ENCODE measurements at regions not wholly inside any gene's neighbourhood (a gene's known extent, or its start where the extent isn't known, plus 50 kb on each side); places are given as distances from the start of the nearest gene placed in this dataset.

DNA sequence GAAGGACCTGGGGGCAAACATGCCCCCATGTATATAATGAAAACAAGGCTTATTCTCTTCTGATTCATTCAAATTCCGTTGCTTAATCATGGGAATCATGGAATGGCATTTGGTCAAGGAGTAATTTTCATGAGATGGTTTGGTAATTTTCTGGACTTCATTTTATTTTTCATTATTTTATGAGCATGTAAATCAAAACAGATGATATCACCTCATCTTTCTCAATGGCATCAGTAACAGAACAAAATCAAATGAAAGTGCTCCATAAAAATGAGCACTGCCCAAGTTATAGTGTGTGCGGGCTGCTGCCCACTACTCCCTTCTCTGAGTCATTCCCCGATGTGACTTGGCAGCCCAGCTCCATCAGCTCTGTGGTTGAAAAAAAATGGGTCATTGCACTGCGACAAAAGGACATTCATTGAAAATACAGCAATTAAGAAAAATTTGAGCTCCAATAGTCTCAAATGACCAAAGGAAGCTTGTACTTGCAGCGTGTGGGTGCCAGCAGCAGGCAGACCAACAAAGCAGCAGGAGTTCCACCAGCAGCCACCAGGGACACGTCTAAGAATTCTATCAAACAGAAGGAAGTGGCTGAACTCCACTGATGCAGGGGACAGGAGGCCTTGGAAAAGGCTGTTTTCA lies 84.3 kb upstream of the VAV3 start:
- POLR2A ChIA-PET, result no interaction called here
- no peak overlapping the region for H3K27ac ChIP-seq (ENCODE audit: low read depth, low read length)
- TF ChIP-seq, protein P1, sequence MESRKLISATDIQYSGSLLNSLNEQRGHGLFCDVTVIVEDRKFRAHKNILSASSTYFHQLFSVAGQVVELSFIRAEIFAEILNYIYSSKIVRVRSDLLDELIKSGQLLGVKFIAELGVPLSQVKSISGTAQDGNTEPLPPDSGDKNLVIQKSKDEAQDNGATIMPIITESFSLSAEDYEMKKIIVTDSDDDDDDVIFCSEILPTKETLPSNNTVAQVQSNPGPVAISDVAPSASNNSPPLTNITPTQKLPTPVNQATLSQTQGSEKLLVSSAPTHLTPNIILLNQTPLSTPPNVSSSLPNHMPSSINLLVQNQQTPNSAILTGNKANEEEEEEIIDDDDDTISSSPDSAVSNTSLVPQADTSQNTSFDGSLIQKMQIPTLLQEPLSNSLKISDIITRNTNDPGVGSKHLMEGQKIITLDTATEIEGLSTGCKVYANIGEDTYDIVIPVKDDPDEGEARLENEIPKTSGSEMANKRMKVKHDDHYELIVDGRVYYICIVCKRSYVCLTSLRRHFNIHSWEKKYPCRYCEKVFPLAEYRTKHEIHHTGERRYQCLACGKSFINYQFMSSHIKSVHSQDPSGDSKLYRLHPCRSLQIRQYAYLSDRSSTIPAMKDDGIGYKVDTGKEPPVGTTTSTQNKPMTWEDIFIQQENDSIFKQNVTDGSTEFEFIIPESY (IDR thresholded peaks at IDR 0.05; ENCODE audit: extremely low read depth, insufficient replicate concordance, low read length), result no peak
- TF ChIP-seq, protein P2, sequence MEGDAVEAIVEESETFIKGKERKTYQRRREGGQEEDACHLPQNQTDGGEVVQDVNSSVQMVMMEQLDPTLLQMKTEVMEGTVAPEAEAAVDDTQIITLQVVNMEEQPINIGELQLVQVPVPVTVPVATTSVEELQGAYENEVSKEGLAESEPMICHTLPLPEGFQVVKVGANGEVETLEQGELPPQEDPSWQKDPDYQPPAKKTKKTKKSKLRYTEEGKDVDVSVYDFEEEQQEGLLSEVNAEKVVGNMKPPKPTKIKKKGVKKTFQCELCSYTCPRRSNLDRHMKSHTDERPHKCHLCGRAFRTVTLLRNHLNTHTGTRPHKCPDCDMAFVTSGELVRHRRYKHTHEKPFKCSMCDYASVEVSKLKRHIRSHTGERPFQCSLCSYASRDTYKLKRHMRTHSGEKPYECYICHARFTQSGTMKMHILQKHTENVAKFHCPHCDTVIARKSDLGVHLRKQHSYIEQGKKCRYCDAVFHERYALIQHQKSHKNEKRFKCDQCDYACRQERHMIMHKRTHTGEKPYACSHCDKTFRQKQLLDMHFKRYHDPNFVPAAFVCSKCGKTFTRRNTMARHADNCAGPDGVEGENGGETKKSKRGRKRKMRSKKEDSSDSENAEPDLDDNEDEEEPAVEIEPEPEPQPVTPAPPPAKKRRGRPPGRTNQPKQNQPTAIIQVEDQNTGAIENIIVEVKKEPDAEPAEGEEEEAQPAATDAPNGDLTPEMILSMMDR (IDR thresholded peaks at IDR 0.05 in 2 of 3, conservative IDR thresholded peaks at IDR 0.05 in 1 of 3; ENCODE audit: borderline replicate concordance in 1 of 3, insufficient read depth in 1 of 3, low read depth in 2 of 3, low read length in 2 of 3), result peak in 2 of 3 experiments; percentile 60 to 63; a peak in 4 of 6 replicates
- no peaks in the 10 kb centered on the region for H3K36me3 ChIP-seq (ENCODE audit: control insufficient read depth in 1 of 2, insufficient read depth in 2 of 2, low read length in 2 of 2)
- BruUV-seq (replicated peaks), result no TSS peak
- peak; percentile 83 for ATAC-seq
- H3K9ac ChIP-seq (ENCODE audit: low read length), result no peak overlapping the region
- RAD21 ChIA-PET (ENCODE audit: low non-redundant PET in 1 of 2, low total read pairs in 2 of 2, uncharacterized antibody in 2 of 2, unreplicated experiment in 2 of 2), result no interaction called here
- H3K27me3 ChIP-seq (ENCODE audit: insufficient read depth, low read length), result peaks cover 51% of the 10 kb centered on the region
- H3K4me1 ChIP-seq (ENCODE audit: control insufficient read depth in 1 of 2, insufficient read depth in 2 of 2, low read length in 2 of 2), result no peaks in the 10 kb centered on the region
- H3K79me2 ChIP-seq (ENCODE audit: insufficient read depth, low read length), result no peaks in the 10 kb centered on the region
- intact Hi-C loops (cut with micrococcal nuclease), result no loop called here
- H4K20me1 ChIP-seq (ENCODE audit: insufficient read depth), result no peaks in the 10 kb centered on the region
- no peak overlapping the region for H3K4me3 ChIP-seq (replicated peaks in 1 of 2; ENCODE audit: low read depth in 1 of 2, low read length in 2 of 2)
- no peaks in the 10 kb centered on the region for H3K9me2 ChIP-seq (ENCODE audit: insufficient read depth)
- DNase-seq (ENCODE audit: low read depth, low spot score), result no peak
- CTCF ChIA-PET, result interaction anchor here (0.6 kb wide), 1 partner anchor 42 kb away, joined by 3 read pairs; no protein-coding TSS in a partner anchor
- H2AFZ ChIP-seq (ENCODE audit: low read depth, low read length, poor library complexity, severe bottlenecking), result no peak overlapping the region
- no peaks in the 10 kb centered on the region for H3K9me3 ChIP-seq (ENCODE audit: control insufficient read depth in 1 of 2, insufficient read depth in 1 of 2, low read depth in 1 of 2, low read length in 2 of 2)
- no peak overlapping the region for H3K4me2 ChIP-seq (ENCODE audit: low read length)

Data from HCT116 (cell line).